HL-60 (cell line): ENCODE measurements at regions not wholly inside any gene's neighbourhood (a gene's known extent, or its start where the extent isn't known, plus 50 kb on each side); places are given as distances from the start of the nearest gene placed in this dataset.

Experiments
- GABPA ChIP-seq: IDR thresholded peaks from 2 replicates; pipeline ENCODE4 v1.6.1; 2012; ENCODE audit warnings: low read depth
- POLR2AphosphoS5 ChIP-seq: IDR thresholded peaks from 2 replicates; pipeline ENCODE4 v1.6.1; 2012; ENCODE audit warnings: low read depth
- TF ChIP-seq, protein P1 (sequence below): IDR thresholded peaks from one replicate; pipeline ENCODE4 v1.5.1; 2011; ENCODE audit warnings: low read length, control low read depth, inconsistent platforms; ENCODE audit not compliant: insufficient read depth
- TF ChIP-seq, protein P2 (sequence below): IDR thresholded peaks from 2 replicates; pipeline ENCODE4 v1.6.1; 2012; ENCODE audit warnings: low read depth; ENCODE audit not compliant: insufficient replicate concordance

DNA sequence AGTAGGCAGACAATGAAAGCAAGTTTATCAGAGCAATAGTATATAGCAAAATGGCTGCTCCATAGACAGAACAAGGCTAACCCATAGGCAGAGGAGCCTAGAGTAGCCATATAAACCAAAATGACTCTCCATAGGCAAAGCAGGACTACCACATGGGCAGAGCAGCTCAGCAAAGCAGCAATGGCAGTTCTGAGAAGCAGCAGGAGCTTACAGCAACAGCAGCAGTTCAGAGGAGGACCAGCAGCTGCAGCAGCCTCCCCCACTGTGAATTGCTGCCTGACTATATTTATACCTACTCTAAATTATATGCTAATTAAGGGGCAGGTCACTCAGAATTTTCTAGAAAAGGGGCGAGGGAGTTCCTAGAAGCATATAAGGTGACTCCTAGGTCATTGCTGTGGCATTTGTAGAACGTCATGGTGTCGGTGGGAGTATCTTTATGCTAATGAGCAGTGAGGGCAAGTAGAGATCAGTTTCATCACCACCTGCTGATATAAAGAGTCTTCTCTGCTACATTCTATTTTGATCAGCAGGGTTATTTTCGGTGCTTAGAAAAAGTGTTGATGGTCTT, 1115.5 kb downstream of the DTWD2 start:
- TF ChIP-seq, protein P1, sequence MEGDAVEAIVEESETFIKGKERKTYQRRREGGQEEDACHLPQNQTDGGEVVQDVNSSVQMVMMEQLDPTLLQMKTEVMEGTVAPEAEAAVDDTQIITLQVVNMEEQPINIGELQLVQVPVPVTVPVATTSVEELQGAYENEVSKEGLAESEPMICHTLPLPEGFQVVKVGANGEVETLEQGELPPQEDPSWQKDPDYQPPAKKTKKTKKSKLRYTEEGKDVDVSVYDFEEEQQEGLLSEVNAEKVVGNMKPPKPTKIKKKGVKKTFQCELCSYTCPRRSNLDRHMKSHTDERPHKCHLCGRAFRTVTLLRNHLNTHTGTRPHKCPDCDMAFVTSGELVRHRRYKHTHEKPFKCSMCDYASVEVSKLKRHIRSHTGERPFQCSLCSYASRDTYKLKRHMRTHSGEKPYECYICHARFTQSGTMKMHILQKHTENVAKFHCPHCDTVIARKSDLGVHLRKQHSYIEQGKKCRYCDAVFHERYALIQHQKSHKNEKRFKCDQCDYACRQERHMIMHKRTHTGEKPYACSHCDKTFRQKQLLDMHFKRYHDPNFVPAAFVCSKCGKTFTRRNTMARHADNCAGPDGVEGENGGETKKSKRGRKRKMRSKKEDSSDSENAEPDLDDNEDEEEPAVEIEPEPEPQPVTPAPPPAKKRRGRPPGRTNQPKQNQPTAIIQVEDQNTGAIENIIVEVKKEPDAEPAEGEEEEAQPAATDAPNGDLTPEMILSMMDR, result no peak
- no peak for TF ChIP-seq POLR2AphosphoS5
- TF ChIP-seq GABPA, result no peak
- TF ChIP-seq, protein P2, sequence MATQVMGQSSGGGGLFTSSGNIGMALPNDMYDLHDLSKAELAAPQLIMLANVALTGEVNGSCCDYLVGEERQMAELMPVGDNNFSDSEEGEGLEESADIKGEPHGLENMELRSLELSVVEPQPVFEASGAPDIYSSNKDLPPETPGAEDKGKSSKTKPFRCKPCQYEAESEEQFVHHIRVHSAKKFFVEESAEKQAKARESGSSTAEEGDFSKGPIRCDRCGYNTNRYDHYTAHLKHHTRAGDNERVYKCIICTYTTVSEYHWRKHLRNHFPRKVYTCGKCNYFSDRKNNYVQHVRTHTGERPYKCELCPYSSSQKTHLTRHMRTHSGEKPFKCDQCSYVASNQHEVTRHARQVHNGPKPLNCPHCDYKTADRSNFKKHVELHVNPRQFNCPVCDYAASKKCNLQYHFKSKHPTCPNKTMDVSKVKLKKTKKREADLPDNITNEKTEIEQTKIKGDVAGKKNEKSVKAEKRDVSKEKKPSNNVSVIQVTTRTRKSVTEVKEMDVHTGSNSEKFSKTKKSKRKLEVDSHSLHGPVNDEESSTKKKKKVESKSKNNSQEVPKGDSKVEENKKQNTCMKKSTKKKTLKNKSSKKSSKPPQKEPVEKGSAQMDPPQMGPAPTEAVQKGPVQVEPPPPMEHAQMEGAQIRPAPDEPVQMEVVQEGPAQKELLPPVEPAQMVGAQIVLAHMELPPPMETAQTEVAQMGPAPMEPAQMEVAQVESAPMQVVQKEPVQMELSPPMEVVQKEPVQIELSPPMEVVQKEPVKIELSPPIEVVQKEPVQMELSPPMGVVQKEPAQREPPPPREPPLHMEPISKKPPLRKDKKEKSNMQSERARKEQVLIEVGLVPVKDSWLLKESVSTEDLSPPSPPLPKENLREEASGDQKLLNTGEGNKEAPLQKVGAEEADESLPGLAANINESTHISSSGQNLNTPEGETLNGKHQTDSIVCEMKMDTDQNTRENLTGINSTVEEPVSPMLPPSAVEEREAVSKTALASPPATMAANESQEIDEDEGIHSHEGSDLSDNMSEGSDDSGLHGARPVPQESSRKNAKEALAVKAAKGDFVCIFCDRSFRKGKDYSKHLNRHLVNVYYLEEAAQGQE, result no peak
